Thyroid gland (tissue), 4 donors: ENCODE measurements at regions not wholly inside any gene's neighbourhood (a gene's known extent, or its start where the extent isn't known, plus 50 kb on each side); places are given as distances from the start of the nearest gene placed in this dataset.

Experiments used
- POLR2A ChIP-seq, 2 donors: fragments of 450-650 bp; IDR thresholded peaks; one replicate each; pipeline ENCODE4 v1.6.1; 2017; ENCODE audit warnings: antibody characterized with exemption in 2 of 2, mild to moderate bottlenecking in 2 of 2, moderate library complexity in 1 of 2
- TF ChIP-seq, protein P1 (sequence below), 6 experiments: fragments of 200-600 bp in 3 of 6; fragments of 450-650 bp in 3 of 6; sonication (generic) in 3 of 6; IDR thresholded peaks; one replicate each; pipeline ENCODE4 v1.5.1; 2016 to 2019; ENCODE audit warnings: antibody characterized with exemption in 6 of 6, mild to moderate bottlenecking in 2 of 6, inconsistent platforms in 1 of 6, moderate library complexity in 1 of 6

DNA sequence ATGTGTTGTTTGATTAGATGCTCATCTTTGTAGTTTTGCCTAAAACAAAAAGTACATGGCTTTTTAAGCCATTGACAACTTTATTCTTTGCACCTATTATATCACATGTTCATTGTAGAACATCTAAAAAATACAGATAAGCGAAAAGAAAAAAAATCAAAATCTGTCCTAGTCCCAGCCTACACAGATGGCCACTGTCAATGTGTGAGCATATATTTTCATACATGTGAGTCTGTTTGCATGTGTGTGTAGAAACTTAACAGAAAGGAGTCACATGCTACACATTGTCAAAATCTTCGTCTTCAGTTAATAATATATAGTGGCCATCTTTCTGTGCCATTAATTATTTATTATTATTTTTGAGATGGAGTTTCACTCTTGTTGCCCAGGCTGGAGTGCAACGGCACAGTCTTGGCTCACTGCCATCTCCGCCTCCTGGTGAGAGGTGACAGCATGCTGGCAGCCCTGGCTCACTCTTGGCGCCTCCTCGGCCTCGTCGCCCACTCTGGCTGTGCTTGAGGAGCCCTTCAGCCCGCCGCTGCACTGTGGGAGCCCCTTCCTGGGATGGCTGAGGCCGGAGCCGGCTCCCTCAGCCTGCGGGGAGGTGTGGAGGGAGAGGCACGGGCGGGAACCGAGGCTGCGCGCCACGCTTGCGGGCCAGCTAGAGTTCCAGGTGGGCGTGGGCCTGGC lies 68.5 kb upstream of the AMZ2 start:
- TF ChIP-seq, protein P1, sequence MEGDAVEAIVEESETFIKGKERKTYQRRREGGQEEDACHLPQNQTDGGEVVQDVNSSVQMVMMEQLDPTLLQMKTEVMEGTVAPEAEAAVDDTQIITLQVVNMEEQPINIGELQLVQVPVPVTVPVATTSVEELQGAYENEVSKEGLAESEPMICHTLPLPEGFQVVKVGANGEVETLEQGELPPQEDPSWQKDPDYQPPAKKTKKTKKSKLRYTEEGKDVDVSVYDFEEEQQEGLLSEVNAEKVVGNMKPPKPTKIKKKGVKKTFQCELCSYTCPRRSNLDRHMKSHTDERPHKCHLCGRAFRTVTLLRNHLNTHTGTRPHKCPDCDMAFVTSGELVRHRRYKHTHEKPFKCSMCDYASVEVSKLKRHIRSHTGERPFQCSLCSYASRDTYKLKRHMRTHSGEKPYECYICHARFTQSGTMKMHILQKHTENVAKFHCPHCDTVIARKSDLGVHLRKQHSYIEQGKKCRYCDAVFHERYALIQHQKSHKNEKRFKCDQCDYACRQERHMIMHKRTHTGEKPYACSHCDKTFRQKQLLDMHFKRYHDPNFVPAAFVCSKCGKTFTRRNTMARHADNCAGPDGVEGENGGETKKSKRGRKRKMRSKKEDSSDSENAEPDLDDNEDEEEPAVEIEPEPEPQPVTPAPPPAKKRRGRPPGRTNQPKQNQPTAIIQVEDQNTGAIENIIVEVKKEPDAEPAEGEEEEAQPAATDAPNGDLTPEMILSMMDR (IDR thresholded peaks at IDR 0.05), result no peak
- no peak for TF ChIP-seq POLR2A (IDR thresholded peaks at IDR 0.05)
